A549 (cell line): ENCODE measurements at regions not wholly inside any gene's neighbourhood (a gene's known extent, or its start where the extent isn't known, plus 50 kb on each side); places are given as distances from the start of the nearest gene placed in this dataset.

Experiments used
- ATAC-seq, 2 experiments: fragments of 200-7000 bp in 1 of 2; fragments of >200 bp in 1 of 2; cut with Nextera tagmentation in 1 of 2; cut with Tn5 transposase in 1 of 2; 3 replicates each; pipeline versions ENCODE4 v1.8.0 to v1.9.1; 2018 to 2020; ENCODE audit warnings: mild to moderate bottlenecking in 1 of 2, moderate library complexity in 1 of 2
- CTCF ChIA-PET: fragments of 300-600 bp; sonication (Branson Sonifier 250); formaldehyde crosslinking; extraction: SDS; loops from one replicate; lab custom pipeline; 2021; ENCODE audit warnings: antibody characterized with exemption, inconsistent platforms; lab: Yijun Ruan, JAX
- POLR2A ChIA-PET: fragments of 350-600 bp; formaldehyde crosslinking; extraction: SDS; loops from one replicate; lab custom pipeline; 2021; ENCODE audit warnings: antibody characterized with exemption, inconsistent platforms; lab: Yijun Ruan, JAX
- DNase-seq, 2 experiments: peaks; one replicate each; pipeline versions ENCODE4 v3.0.0 to v3.0.0-alpha.2; 2011 to 2016; ENCODE audit warnings: low read depth in 1 of 2, low spot score in 1 of 2
- FAIRE-seq: peaks from 2 replicates; lab custom pipeline; 2011; peaks lifted over from hg19 to GRCh38; lab: Jason Lieb, UNC
- H3K27ac ChIP-seq, 2 experiments: fragments of >200 bp; sonication (Bioruptor Twin); formaldehyde crosslinking; 3 replicates each; pipeline ENCODE4 v1.5.1; 2016 to 2017
- H3K4me1 ChIP-seq: fragments of >200 bp; sonication (Bioruptor Twin); formaldehyde crosslinking; 3 replicates; pipeline ENCODE4 v1.6.1; 2016
- H3K4me2 ChIP-seq: fragments of >200 bp; sonication (Bioruptor Twin); formaldehyde crosslinking; 3 replicates; pipeline ENCODE4 v1.6.1; 2016
- H3K4me3 ChIP-seq: fragments of >200 bp; sonication (Bioruptor Twin); formaldehyde crosslinking; 3 replicates; pipeline ENCODE4 v1.5.1; 2016
- H3K9me3 ChIP-seq: fragments of >200 bp; sonication (Bioruptor Twin); formaldehyde crosslinking; 3 replicates; pipeline ENCODE4 v1.6.1; 2016
- CBX2 ChIP-seq: fragments of 200-600 bp; sonication (generic); IDR thresholded peaks from 2 replicates; pipeline ENCODE4 v1.6.1; 2016; ENCODE audit warnings: low read depth, mild to moderate bottlenecking, borderline replicate concordance
- CHD4 ChIP-seq: fragments of 200-600 bp; sonication (generic); IDR thresholded peaks from 2 replicates; pipeline ENCODE4 v1.6.1; 2016; ENCODE audit warnings: antibody characterized with exemption, mild to moderate bottlenecking, borderline replicate concordance
- EP300 ChIP-seq, 2 experiments: fragments of >200 bp; sonication (Bioruptor Twin); formaldehyde crosslinking; IDR thresholded peaks; 2 replicates in 1 of 2; 3 replicates in 1 of 2; pipeline ENCODE4 v1.6.1; 2016 to 2017
- FOSL2 ChIP-seq, 2 experiments: fragments of 450-650 bp in 1 of 2; fragments of >200 bp in 1 of 2; sonication (Bioruptor Twin) in 1 of 2; formaldehyde crosslinking; IDR thresholded peaks; 2 replicates each; pipeline versions ENCODE4 v1.5.0 to v1.6.1; 2016 to 2020; ENCODE audit warnings: mild to moderate bottlenecking in 1 of 2, moderate library complexity in 1 of 2
- FOXS1 ChIP-seq: fragments of 250-450 bp; sonication (Bioruptor Pico); IDR thresholded peaks from 2 replicates; pipeline ENCODE4 v1.5.0; 2020; ENCODE audit warnings: mild to moderate bottlenecking, moderate library complexity
- HOXB13 ChIP-seq: fragments of 250-450 bp; sonication (Bioruptor Pico); IDR thresholded peaks from 2 replicates; pipeline ENCODE4 v1.5.0; 2020; ENCODE audit warnings: low read depth, mild to moderate bottlenecking, moderate library complexity
- JUNB ChIP-seq: fragments of >200 bp; sonication (Bioruptor Twin); formaldehyde crosslinking; IDR thresholded peaks from 2 replicates; pipeline ENCODE4 v1.6.1; 2016
- KDM1A ChIP-seq: fragments of 200-600 bp; sonication (generic); IDR thresholded peaks from 2 replicates; pipeline ENCODE4 v1.6.1; 2016; ENCODE audit warnings: low read depth, mild to moderate bottlenecking
- KDM5A ChIP-seq: fragments of 200-600 bp; sonication (generic); IDR thresholded peaks from 2 replicates; pipeline ENCODE4 v1.6.1; 2016; ENCODE audit warnings: antibody characterized with exemption, mild to moderate bottlenecking
- MAZ ChIP-seq: fragments of 150-350 bp; IDR thresholded peaks from 2 replicates; pipeline ENCODE4 v1.6.1; 2014; ENCODE audit warnings: antibody characterized with exemption, low read depth, low read length, borderline replicate concordance
- NPAS2 ChIP-seq: fragments of 250-450 bp; sonication (Bioruptor Pico); IDR thresholded peaks from 2 replicates; pipeline ENCODE4 v1.8.0; 2022; ENCODE audit warnings: mild to moderate bottlenecking, moderate library complexity, borderline replicate concordance
- NR3C1 ChIP-seq: fragments of >200 bp; sonication (Bioruptor Twin); formaldehyde crosslinking; IDR thresholded peaks from 3 replicates; pipeline ENCODE4 v1.6.1; 2017
- PHF8 ChIP-seq: fragments of 200-600 bp; sonication (generic); IDR thresholded peaks from 2 replicates; pipeline ENCODE4 v1.6.1; 2016; ENCODE audit warnings: low read depth, mild to moderate bottlenecking, antibody characterized with exemption, moderate library complexity, borderline replicate concordance
- POLR2A ChIP-seq: IDR thresholded peaks from 2 replicates; pipeline ENCODE4 v1.6.1; 2012; ENCODE audit warnings: mild to moderate bottlenecking, low read length
- RARB ChIP-seq: fragments of 250-450 bp; sonication (Bioruptor Pico); IDR thresholded peaks from 2 replicates; pipeline ENCODE4 v1.8.0; 2021; ENCODE audit warnings: mild to moderate bottlenecking, moderate library complexity
- RNF2 ChIP-seq: fragments of 200-600 bp; sonication (generic); IDR thresholded peaks from 2 replicates; pipeline ENCODE4 v1.6.1; 2016; ENCODE audit warnings: low read depth, mild to moderate bottlenecking, antibody characterized with exemption, moderate library complexity, borderline replicate concordance
- SMC3 ChIP-seq: fragments of >200 bp; sonication (Bioruptor Twin); formaldehyde crosslinking; IDR thresholded peaks from 3 replicates; pipeline ENCODE4 v1.6.1; 2018; ENCODE audit warnings: inconsistent platforms
- WGBS: methylation state at CpG from one replicate; pipeline ENCODE4 v1.1.6; 2017; ENCODE audit errors: missing lambda C conversion rate; 5-methylcytosine and 5-hydroxymethylcytosine counted together
- TF ChIP-seq, protein P1 (sequence below): fragments of 150-350 bp; IDR thresholded peaks from 2 replicates; pipeline ENCODE4 v1.6.1; 2014; ENCODE audit warnings: low read depth, mild to moderate bottlenecking, low read length
- TF ChIP-seq, protein P2 (sequence below): IDR thresholded peaks from 2 replicates; pipeline ENCODE4 v1.6.1; 2012
- TF ChIP-seq, protein P3 (sequence below): fragments of >200 bp; sonication (Bioruptor Twin); formaldehyde crosslinking; IDR thresholded peaks from 2 replicates; pipeline ENCODE4 v1.6.1; 2016
- TF ChIP-seq, protein P4 (sequence below): fragments of 200-600 bp; sonication (generic); IDR thresholded peaks from 2 replicates; pipeline ENCODE4 v1.6.1; 2016; ENCODE audit warnings: antibody characterized with exemption, mild to moderate bottlenecking, moderate library complexity

DNA sequence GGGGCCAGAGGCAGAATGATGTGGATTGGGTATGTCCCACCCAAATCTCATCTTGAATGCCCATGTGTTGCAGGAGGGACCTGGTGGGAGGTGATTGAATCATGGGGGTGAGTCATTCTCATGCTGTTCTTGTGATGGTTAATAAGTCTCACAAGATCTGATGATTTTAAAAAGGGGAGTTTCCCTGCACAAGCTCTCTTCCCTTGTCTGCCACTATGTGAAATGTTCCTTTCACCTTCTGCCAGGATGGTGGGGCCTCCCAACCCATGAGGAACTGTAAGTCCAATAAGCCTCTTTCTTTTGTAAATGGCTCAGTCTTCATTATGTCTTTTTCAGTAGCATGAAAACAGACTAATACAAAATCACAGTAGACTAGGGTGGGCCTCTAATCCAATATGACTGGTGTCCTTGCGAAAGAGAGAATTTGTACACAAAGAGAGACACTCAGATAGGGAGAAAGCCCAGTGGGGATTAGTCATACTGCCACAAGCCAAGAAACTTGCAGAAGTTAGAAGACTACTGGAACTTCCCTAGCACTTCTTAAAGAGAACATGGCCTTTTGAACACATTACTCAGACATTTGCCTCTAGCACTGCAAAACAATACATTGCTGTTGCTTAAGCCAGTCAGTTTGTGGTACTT, 68.4 kb downstream of the ANXA1 start:
- WGBS: 41% methylated on average over 1 of the region's 1 CpG
- ChIA-PET POLR2A (no interaction called here), CTCF (interaction anchor here (2.4 kb wide), 1 partner anchor 19 kb away, joined by 5 read pairs; no protein-coding TSS in a partner anchor)
- Histone ChIP-seq H3K4me1 (no peaks in the 10 kb centered on the region), H3K27ac (peak overlapping the region in 1 of 2 experiments; percentile 35; a peak in 1 of 6 replicates), H3K4me2 (0 out of 3 replicates have a peak overlapping the region, but pooled peaks have one; percentile 14), H3K4me3 (no peak overlapping the region), H3K9me3 (peaks cover 30% of the 10 kb centered on the region)
- TF ChIP-seq SMC3 (no peak), CBX2 (no peak), FOSL2 (IDR thresholded peaks at IDR 0.05) (no peak), FOSL2 (CRISPR knock-in tag; IDR thresholded peaks at IDR 0.05) (peak; percentile 31), JUNB (peak; percentile 39; the same call in 1 of the 2 replicates), MAZ (no peak), HOXB13 (no peak), POLR2A (no peak), RNF2 (no peak)
- TF ChIP-seq, protein P1, sequence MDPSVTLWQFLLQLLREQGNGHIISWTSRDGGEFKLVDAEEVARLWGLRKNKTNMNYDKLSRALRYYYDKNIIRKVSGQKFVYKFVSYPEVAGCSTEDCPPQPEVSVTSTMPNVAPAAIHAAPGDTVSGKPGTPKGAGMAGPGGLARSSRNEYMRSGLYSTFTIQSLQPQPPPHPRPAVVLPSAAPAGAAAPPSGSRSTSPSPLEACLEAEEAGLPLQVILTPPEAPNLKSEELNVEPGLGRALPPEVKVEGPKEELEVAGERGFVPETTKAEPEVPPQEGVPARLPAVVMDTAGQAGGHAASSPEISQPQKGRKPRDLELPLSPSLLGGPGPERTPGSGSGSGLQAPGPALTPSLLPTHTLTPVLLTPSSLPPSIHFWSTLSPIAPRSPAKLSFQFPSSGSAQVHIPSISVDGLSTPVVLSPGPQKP: no peak
- TF ChIP-seq, protein P2, sequence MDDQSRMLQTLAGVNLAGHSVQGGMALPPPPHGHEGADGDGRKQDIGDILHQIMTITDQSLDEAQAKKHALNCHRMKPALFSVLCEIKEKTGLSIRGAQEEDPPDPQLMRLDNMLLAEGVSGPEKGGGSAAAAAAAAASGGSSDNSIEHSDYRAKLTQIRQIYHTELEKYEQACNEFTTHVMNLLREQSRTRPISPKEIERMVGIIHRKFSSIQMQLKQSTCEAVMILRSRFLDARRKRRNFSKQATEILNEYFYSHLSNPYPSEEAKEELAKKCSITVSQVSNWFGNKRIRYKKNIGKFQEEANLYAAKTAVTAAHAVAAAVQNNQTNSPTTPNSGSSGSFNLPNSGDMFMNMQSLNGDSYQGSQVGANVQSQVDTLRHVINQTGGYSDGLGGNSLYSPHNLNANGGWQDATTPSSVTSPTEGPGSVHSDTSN: no peak
- FAIRE-seq (peak; percentile 49), ATAC-seq (peak; percentile 75 to 91), DNase-seq (peak in 1 of 2 experiments; percentile 36)

DNA sequence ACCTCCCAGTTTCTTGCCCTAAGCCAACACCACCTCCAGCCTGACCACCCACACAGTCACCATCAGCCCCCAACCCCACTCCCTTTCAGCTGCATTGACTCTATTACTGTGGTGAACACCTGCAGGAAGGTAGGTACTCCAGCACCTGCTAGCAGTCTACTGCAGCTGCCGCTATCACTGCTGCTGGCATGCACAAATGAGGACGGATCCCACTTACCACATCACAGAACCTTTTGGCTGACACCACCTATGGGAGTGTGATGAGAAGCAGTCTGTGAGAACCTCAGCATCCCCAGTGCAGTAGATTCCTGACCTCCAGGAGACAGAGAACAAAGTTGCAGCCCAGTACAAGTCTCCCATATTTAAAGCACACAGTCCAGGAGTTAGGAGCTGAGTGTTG, 71.9 kb downstream of the ANXA1 start:
- POLR2A ChIA-PET: no interaction called here
- no peak overlapping the region for H3K4me3 ChIP-seq
- peaks cover 34% of the 10 kb centered on the region for H3K9me3 ChIP-seq
- CTCF ChIA-PET: interaction anchor here (1.3 kb wide), 1 partner anchor 24 kb away, joined by 3 read pairs; no protein-coding TSS in a partner anchor
- no peaks in the 10 kb centered on the region for H3K4me1 ChIP-seq
- TF ChIP-seq CHD4 (no peak), KDM1A (no peak), PHF8 (no peak), KDM5A (no peak), NPAS2 (CRISPR knock-in tag) (no peak), RARB (no peak), FOXS1 (CRISPR knock-in tag) (no peak), EP300 (IDR thresholded peaks at IDR 0.05) (no peak)
- TF ChIP-seq, protein P3, sequence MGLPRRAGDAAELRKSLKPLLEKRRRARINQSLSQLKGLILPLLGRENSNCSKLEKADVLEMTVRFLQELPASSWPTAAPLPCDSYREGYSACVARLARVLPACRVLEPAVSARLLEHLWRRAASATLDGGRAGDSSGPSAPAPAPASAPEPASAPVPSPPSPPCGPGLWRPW: no peak
- FAIRE-seq (no peak), DNase-seq (no peak), ATAC-seq (no peak)
- H3K27ac ChIP-seq: no peak overlapping the region
- H3K4me2 ChIP-seq: no peak overlapping the region
- WGBS: 38% methylated on average over 2 of the region's 2 CpGs

DNA sequence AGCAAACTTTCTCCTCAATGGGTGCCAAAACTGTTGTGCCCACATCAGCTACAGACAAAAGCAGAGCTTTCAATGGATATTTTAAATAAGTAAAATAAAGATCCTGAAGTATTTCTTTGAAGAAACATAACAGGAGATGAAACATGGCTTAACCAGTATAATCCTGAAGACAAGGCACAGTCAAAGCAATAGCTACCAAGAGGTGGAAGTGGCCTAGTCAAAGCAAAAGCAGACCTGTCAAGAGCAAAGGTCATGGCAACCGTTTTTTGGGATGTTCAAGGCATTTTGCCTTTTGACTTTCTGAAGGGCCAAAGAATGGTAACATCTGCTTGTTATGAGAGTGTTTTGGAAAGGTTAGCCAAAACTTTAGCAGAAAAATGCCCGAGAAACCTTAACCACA, 77.9 kb downstream of the ANXA1 start:
- ATAC-seq (no peak), FAIRE-seq (peak; percentile 49), DNase-seq (no peak)
- H3K27ac ChIP-seq: no peak overlapping the region
- peaks cover 15% of the 10 kb centered on the region for H3K9me3 ChIP-seq
- ChIA-PET CTCF (no interaction called here), POLR2A (no interaction called here)
- TF ChIP-seq, protein P1: no peak
- TF ChIP-seq FOXS1 (CRISPR knock-in tag) (no peak), KDM5A (no peak), NR3C1 (no peak), MAZ (no peak), NPAS2 (CRISPR knock-in tag) (no peak), JUNB (no peak), FOSL2 (IDR thresholded peaks at IDR 0.05) (no peak), FOSL2 (CRISPR knock-in tag; IDR thresholded peaks at IDR 0.05) (no peak)
- TF ChIP-seq, protein P2: no peak
- TF ChIP-seq, protein P4, sequence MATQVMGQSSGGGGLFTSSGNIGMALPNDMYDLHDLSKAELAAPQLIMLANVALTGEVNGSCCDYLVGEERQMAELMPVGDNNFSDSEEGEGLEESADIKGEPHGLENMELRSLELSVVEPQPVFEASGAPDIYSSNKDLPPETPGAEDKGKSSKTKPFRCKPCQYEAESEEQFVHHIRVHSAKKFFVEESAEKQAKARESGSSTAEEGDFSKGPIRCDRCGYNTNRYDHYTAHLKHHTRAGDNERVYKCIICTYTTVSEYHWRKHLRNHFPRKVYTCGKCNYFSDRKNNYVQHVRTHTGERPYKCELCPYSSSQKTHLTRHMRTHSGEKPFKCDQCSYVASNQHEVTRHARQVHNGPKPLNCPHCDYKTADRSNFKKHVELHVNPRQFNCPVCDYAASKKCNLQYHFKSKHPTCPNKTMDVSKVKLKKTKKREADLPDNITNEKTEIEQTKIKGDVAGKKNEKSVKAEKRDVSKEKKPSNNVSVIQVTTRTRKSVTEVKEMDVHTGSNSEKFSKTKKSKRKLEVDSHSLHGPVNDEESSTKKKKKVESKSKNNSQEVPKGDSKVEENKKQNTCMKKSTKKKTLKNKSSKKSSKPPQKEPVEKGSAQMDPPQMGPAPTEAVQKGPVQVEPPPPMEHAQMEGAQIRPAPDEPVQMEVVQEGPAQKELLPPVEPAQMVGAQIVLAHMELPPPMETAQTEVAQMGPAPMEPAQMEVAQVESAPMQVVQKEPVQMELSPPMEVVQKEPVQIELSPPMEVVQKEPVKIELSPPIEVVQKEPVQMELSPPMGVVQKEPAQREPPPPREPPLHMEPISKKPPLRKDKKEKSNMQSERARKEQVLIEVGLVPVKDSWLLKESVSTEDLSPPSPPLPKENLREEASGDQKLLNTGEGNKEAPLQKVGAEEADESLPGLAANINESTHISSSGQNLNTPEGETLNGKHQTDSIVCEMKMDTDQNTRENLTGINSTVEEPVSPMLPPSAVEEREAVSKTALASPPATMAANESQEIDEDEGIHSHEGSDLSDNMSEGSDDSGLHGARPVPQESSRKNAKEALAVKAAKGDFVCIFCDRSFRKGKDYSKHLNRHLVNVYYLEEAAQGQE: no peak
- H3K4me3 ChIP-seq: no peak overlapping the region
- no peak overlapping the region for H3K4me2 ChIP-seq
- H3K4me1 ChIP-seq: no peaks in the 10 kb centered on the region
- WGBS: 3% methylated on average over 2 of the region's 2 CpGs
